PC-3 (cell line): ENCODE measurements at regions not wholly inside any gene's neighbourhood (a gene's known extent, or its start where the extent isn't known, plus 50 kb on each side); places are given as distances from the start of the nearest gene placed in this dataset.

Source experiments
- ATAC-seq: fragments of 200-7000 bp; cut with Tn5 transposase; 2 replicates; pipeline ENCODE4 v1.9.1; 2020; ENCODE audit warnings: mild to moderate bottlenecking, moderate library complexity
- BruUV-seq: library from RNA; stranded (reverse); fragments of 400-500 nt; replicated peaks from 2 replicates; lab custom pipeline; 2021; lab: Mats Ljungman, UMichigan
- CTCF ChIA-PET: fragments of 300-600 bp; sonication (Branson Sonifier 250); formaldehyde crosslinking; loops from one replicate; lab custom pipeline; 2022; ENCODE audit warnings: antibody characterized with exemption; lab: Charles Lee
- POLR2A ChIA-PET: fragments of 300-600 bp; sonication (Branson Sonifier 250); formaldehyde crosslinking; loops from one replicate; lab custom pipeline; 2022; ENCODE audit warnings: antibody characterized with exemption; ENCODE audit not compliant: unreplicated experiment; lab: Charles Lee
- DNase-seq: peaks from one replicate; pipeline ENCODE4 v3.0.0-alpha.2; 2015
- H2AFZ ChIP-seq: fragments of 300-600 bp; sonication (generic); 2 replicates; pipeline ENCODE4 v1.6.0; 2016; ENCODE audit warnings: antibody characterized with exemption, low read length
- H3F3A ChIP-seq: fragments of 300-600 bp; sonication (generic); one replicate; pipeline ENCODE4 v1.6.0; 2017; ENCODE audit warnings: antibody characterized with exemption, low read length, control low read depth, mild to moderate bottlenecking; ENCODE audit not compliant: unreplicated experiment
- H3K27ac ChIP-seq: fragments of 300-600 bp; sonication (generic); 2 replicates; pipeline ENCODE4 v1.5.1; 2016; ENCODE audit warnings: mild to moderate bottlenecking, low read length
- H3K27me3 ChIP-seq: fragments of 300-600 bp; sonication (generic); 2 replicates; pipeline ENCODE4 v1.6.1; 2016; ENCODE audit warnings: low read length, mixed read lengths
- H3K36me3 ChIP-seq: fragments of 300-600 bp; sonication (generic); 2 replicates; pipeline ENCODE4 v1.6.1; 2016; ENCODE audit warnings: low read depth, mixed run types, low read length, mixed read lengths
- H3K4me1 ChIP-seq: fragments of 300-600 bp; sonication (generic); 2 replicates; pipeline ENCODE4 v1.5.1; 2016; ENCODE audit warnings: low read length; ENCODE audit not compliant: insufficient read depth
- H3K4me2 ChIP-seq: fragments of 300-600 bp; sonication (generic); 2 replicates; pipeline ENCODE4 v1.6.0; 2016; ENCODE audit warnings: low read length
- H3K4me3 ChIP-seq: fragments of 300-600 bp; sonication (generic); 2 replicates; pipeline ENCODE4 v1.5.1; 2016; ENCODE audit warnings: mild to moderate bottlenecking, low read length, mixed read lengths
- H3K79me2 ChIP-seq: fragments of 300-600 bp; sonication (generic); 2 replicates; pipeline ENCODE4 v1.6.1; 2017; ENCODE audit warnings: low read length, mixed read lengths
- H3K9ac ChIP-seq: fragments of 300-600 bp; sonication (generic); 2 replicates; pipeline ENCODE4 v1.6.0; 2016; ENCODE audit warnings: mild to moderate bottlenecking, low read length
- H3K9me2 ChIP-seq: fragments of 300-600 bp; sonication (generic); replicated peaks from 2 replicates; pipeline ENCODE4 v1.6.1; 2016; ENCODE audit warnings: mixed run types, low read length, mixed read lengths
- H3K9me3 ChIP-seq: fragments of 300-600 bp; sonication (generic); 2 replicates; pipeline ENCODE4 v1.6.1; 2016; ENCODE audit warnings: low read length, mixed read lengths
- H4K20me1 ChIP-seq: fragments of 300-600 bp; sonication (generic); 2 replicates; pipeline ENCODE4 v1.6.1; 2016; ENCODE audit warnings: low read length, mixed read lengths
- EZH2 ChIP-seq: fragments of 300-600 bp; sonication (generic); IDR thresholded peaks from one replicate; pipeline ENCODE4 v1.6.1; 2017; ENCODE audit warnings: antibody characterized with exemption, mild to moderate bottlenecking, low read length; ENCODE audit not compliant: unreplicated experiment
- EZH2phosphoT487 ChIP-seq: fragments of 300-600 bp; sonication (generic); IDR thresholded peaks from 2 replicates; pipeline ENCODE4 v1.6.1; 2018; ENCODE audit warnings: mild to moderate bottlenecking, antibody characterized with exemption, low read length, borderline replicate concordance
- intact Hi-C: fragments of 100-400 bp; cut with micrococcal nuclease; formaldehyde crosslinking; loops from 2 replicates; pipeline ENCODE4 v1.9.0; 2023
- TF ChIP-seq, protein P1 (sequence below): fragments of 300-600 bp; sonication (generic); conservative IDR thresholded peaks from 2 replicates; pipeline ENCODE4 v1.5.1; 2017; ENCODE audit warnings: antibody characterized with exemption, low read depth, mild to moderate bottlenecking, low read length

DNA sequence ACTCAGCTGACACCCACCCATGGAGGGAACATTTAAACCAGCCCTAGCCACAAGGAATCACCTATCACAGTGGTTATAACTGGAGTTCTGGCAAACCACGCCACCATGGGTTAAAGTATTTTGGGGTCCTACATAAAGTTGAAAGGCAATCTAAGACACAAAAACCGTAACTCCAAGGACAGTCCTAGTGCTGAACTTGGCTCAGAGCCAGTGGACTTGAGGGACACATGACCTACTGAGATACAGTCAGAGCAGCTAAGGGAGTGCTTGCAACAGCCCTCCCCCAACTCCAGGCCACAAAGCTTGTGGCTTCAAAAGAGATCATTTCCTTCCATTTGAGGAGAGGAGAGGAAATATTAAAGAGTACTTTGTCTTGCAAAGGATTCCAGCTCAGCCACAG is 300.5 kb downstream of the FGF13 start:
- no peaks in the 10 kb centered on the region for H3K9me3 ChIP-seq
- ChIA-PET CTCF (no interaction called here), POLR2A (no interaction called here)
- H3K79me2 ChIP-seq, result no peaks in the 10 kb centered on the region
- no peaks in the 10 kb centered on the region for H3F3A ChIP-seq
- H2AFZ ChIP-seq, result no peak overlapping the region
- no peak overlapping the region for H3K9ac ChIP-seq
- intact Hi-C loops, result no loop called here
- no peak overlapping the region for H3K4me2 ChIP-seq
- no peaks in the 10 kb centered on the region for H3K4me1 ChIP-seq
- DNase-seq (no peak), ATAC-seq (no peak)
- H3K27ac ChIP-seq, result no peak overlapping the region
- no peaks in the 10 kb centered on the region for H3K9me2 ChIP-seq
- TF ChIP-seq EZH2phosphoT487 (no peak), EZH2 (no peak)
- TF ChIP-seq, protein P1, sequence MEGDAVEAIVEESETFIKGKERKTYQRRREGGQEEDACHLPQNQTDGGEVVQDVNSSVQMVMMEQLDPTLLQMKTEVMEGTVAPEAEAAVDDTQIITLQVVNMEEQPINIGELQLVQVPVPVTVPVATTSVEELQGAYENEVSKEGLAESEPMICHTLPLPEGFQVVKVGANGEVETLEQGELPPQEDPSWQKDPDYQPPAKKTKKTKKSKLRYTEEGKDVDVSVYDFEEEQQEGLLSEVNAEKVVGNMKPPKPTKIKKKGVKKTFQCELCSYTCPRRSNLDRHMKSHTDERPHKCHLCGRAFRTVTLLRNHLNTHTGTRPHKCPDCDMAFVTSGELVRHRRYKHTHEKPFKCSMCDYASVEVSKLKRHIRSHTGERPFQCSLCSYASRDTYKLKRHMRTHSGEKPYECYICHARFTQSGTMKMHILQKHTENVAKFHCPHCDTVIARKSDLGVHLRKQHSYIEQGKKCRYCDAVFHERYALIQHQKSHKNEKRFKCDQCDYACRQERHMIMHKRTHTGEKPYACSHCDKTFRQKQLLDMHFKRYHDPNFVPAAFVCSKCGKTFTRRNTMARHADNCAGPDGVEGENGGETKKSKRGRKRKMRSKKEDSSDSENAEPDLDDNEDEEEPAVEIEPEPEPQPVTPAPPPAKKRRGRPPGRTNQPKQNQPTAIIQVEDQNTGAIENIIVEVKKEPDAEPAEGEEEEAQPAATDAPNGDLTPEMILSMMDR, result no peak
- H4K20me1 ChIP-seq, result no peaks in the 10 kb centered on the region
- H3K4me3 ChIP-seq, result no peak overlapping the region
- no peaks in the 10 kb centered on the region for H3K27me3 ChIP-seq
- H3K36me3 ChIP-seq, result no peaks in the 10 kb centered on the region
- BruUV-seq, result no TSS peak
